ENCODE measurements at regions not wholly inside any gene's neighbourhood (a gene's known extent, or its start where the extent isn't known, plus 50 kb on each side); places are given as distances from the start of the nearest gene placed in this dataset.

DNA sequence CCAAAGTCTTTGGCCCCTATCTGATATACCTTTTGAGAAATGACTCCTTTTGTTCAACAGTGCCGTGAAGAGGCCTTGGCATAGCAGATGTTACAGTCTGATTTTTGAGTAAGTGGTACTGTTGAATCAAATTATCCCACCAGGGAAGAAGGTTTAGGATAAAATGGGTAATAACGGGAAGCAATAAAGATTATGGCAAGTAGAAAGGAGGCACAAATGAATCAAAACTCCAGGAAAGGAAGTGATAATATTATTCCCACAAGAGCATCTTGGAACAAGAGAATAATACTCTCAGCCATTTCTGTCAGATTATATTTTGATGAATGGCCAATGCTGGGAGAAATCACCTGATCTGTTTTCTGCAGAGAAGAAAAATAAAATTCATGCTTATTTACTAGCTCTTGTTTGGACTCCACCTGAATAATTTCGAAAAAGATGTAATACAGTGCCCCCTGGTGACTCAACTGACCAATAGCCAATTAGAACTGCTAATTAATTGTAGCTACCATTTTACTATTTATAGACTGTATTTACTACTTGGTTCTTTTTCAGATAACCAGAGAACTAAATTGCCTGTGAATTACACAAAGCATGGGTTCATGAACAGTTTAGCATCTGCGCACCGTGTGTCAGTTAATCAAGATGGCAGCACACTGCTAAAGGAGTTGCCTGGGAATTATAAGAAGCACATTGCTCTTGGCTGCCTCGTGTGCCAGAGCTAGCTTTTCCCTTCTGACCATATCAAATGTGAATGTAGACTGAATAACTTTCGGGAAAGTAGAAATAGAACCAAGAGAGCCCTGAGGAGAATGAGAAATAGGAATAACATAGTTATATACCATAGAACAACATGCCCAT is 78.5 kb upstream of the TRDN start:
- POLR2A ChIA-PET, result no interaction called here
- CTCF ChIA-PET, result interaction anchor here (0.6 to 4.8 kb wide), 46 partner anchors 8 to 985 kb away, joined by 3 to 95 read pairs (median 4); no protein-coding TSS in a partner anchor
- TF ChIP-seq CTCF (IDR thresholded peaks at IDR 0.05; ENCODE audit: control extremely low read depth, extremely low read depth, low read depth, missing control alignments), result peak; percentile 49
- peak; percentile 7 for DNase-seq (ENCODE audit: extremely low spot score)

GRCh38 chr6:123712831-123713230 is 76.1 kb upstream of the TRDN start:
- ChIA-PET POLR2A (no interaction called here), CTCF (interaction anchor here (1.0 to 4.8 kb wide), 7 partner anchors 14 to 844 kb away, joined by 3 to 74 read pairs (median 4); no protein-coding TSS in a partner anchor)
- no peak for DNase-seq (ENCODE audit: extremely low spot score)
- no peak for TF ChIP-seq CTCF (IDR thresholded peaks at IDR 0.05; ENCODE audit: control extremely low read depth, extremely low read depth, low read depth, missing control alignments)

- POLR2A ChIA-PET, result no interaction called here
- no peak for DNase-seq (ENCODE audit: extremely low spot score)
- CTCF ChIA-PET, result interaction anchor here (5.9 kb wide), 1 partner anchor 12 kb away, joined by 33 read pairs; no protein-coding TSS in a partner anchor
- no peak for TF ChIP-seq CTCF (IDR thresholded peaks at IDR 0.05; ENCODE audit: control extremely low read depth, extremely low read depth, low read depth, missing control alignments)
These were observed 66.2 kb upstream of the TRDN start for GRCh38 chr6:123702943-123703342.

DNA sequence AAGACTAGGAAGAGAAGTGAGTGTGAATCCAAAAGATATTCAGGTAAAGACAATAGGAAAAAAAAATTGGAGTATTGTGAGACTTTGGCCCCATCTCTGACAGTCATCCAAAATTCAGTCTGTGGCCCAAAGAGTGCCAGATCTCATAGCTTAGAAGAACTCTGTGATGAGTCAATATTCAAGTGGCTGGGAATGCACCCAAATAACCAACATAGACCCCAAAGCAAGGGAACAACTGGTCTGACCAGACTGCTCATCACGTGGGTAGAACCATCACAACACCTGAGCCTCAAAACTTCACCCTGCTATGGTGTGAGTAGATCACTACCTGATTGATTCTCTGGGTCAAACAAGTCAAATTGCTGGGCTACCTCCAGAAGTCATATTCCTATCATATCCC is 51.1 kb upstream of the TRDN start:
- ChIA-PET POLR2A (no interaction called here), CTCF (no interaction called here)
- TF ChIP-seq CTCF (IDR thresholded peaks at IDR 0.05; ENCODE audit: control extremely low read depth, extremely low read depth, low read depth, missing control alignments), result no peak
- DNase-seq (ENCODE audit: extremely low spot score), result no peak
